H9 (cell line): ENCODE measurements at regions not wholly inside any gene's neighbourhood (a gene's known extent, or its start where the extent isn't known, plus 50 kb on each side); places are given as distances from the start of the nearest gene placed in this dataset.

Source experiments
- DNase-seq: peaks from one replicate; pipeline ENCODE4 v3.0.0-alpha.2; 2017
- H2AFZ ChIP-seq: one replicate; pipeline ENCODE4 v1.6.1; 2013; ENCODE audit warnings: mild to moderate bottlenecking, low read length, control low read depth, moderate library complexity
- H2AK5ac ChIP-seq: 2 replicates; pipeline ENCODE4 v1.6.1; 2013; ENCODE audit warnings: low read length, control low read depth, mixed read lengths; ENCODE audit not compliant: insufficient read length
- H2BK120ac ChIP-seq: one replicate; pipeline ENCODE4 v1.6.1; 2013; ENCODE audit warnings: low read depth, mild to moderate bottlenecking, low read length, control low read depth, inconsistent platforms; ENCODE audit not compliant: poor library complexity, severe bottlenecking
- H2BK12ac ChIP-seq: 2 replicates; pipeline ENCODE4 v1.6.1; 2013; ENCODE audit warnings: low read length, control low read depth, mixed read lengths, low read depth; ENCODE audit not compliant: insufficient read length
- H2BK15ac ChIP-seq: 2 replicates; pipeline ENCODE4 v1.6.1; 2013; ENCODE audit warnings: low read depth, low read length, control low read depth
- H2BK20ac ChIP-seq: one replicate; pipeline ENCODE4 v1.6.1; 2013; ENCODE audit warnings: low read depth, mild to moderate bottlenecking, low read length, control low read depth, inconsistent platforms; ENCODE audit not compliant: poor library complexity, severe bottlenecking
- H2BK5ac ChIP-seq: 2 replicates; pipeline ENCODE4 v1.6.1; 2013; ENCODE audit warnings: low read length, control low read depth, mixed read lengths; ENCODE audit not compliant: insufficient read length
- H3K14ac ChIP-seq: 2 replicates; pipeline ENCODE4 v1.6.1; 2013; ENCODE audit warnings: low read length, control low read depth; ENCODE audit not compliant: insufficient read depth
- H3K18ac ChIP-seq: 2 replicates; pipeline ENCODE4 v1.6.1; 2013; ENCODE audit warnings: low read depth, mild to moderate bottlenecking, mixed read lengths, low read length, control low read depth; ENCODE audit not compliant: insufficient read length
- H3K23ac ChIP-seq: 2 replicates; pipeline ENCODE4 v1.6.1; 2013; ENCODE audit warnings: low read length, control low read depth, mixed read lengths, low read depth; ENCODE audit not compliant: insufficient read length
- H3K23me2 ChIP-seq: 2 replicates; pipeline ENCODE4 v1.6.1; 2013; ENCODE audit warnings: low read depth, mild to moderate bottlenecking, mixed read lengths, low read length, control low read depth; ENCODE audit not compliant: insufficient read length, poor library complexity, severe bottlenecking
- H3K27ac ChIP-seq: 2 replicates; pipeline ENCODE4 v1.5.1; 2013; ENCODE audit warnings: low read length, control low read depth, mixed read lengths, low read depth; ENCODE audit not compliant: insufficient read length
- H3K27me3 ChIP-seq: 2 replicates; pipeline ENCODE4 v1.6.1; 2013; ENCODE audit warnings: low read length, control low read depth, inconsistent platforms; ENCODE audit not compliant: insufficient read depth
- H3K4ac ChIP-seq: 2 replicates; pipeline ENCODE4 v1.6.1; 2013; ENCODE audit warnings: low read depth, mild to moderate bottlenecking, control low read depth, inconsistent platforms, low read length, moderate library complexity
- H3K4me1 ChIP-seq: 2 replicates; pipeline ENCODE4 v1.6.1; 2013; ENCODE audit warnings: low read length, control low read depth, inconsistent platforms; ENCODE audit not compliant: insufficient read depth
- H3K4me2 ChIP-seq: 2 replicates; pipeline ENCODE4 v1.6.1; 2013; ENCODE audit warnings: low read length, control low read depth, mixed read lengths; ENCODE audit not compliant: insufficient read length, insufficient read depth
- H3K56ac ChIP-seq: 2 replicates; pipeline ENCODE4 v1.6.1; 2013; ENCODE audit warnings: low read depth, mild to moderate bottlenecking, mixed read lengths, low read length, control low read depth; ENCODE audit not compliant: insufficient read length
- H3K79me1 ChIP-seq: 2 replicates; pipeline ENCODE4 v1.6.1; 2013; ENCODE audit warnings: low read depth, mild to moderate bottlenecking, moderate library complexity, low read length, control low read depth, inconsistent platforms; ENCODE audit not compliant: insufficient read depth, poor library complexity, severe bottlenecking
- H3K79me2 ChIP-seq: 2 replicates; pipeline ENCODE4 v1.6.1; 2013; ENCODE audit warnings: low read length, control low read depth, inconsistent platforms; ENCODE audit not compliant: insufficient read depth
- H3K9ac ChIP-seq: 2 replicates; pipeline ENCODE4 v1.6.1; 2013; ENCODE audit warnings: low read length, control low read depth, mixed read lengths; ENCODE audit not compliant: insufficient read length; ENCODE audit errors: extremely low read depth
- H3K9me3 ChIP-seq: one replicate; pipeline ENCODE4 v1.6.1; 2013; ENCODE audit warnings: low read depth, low read length, inconsistent platforms; ENCODE audit not compliant: control insufficient read depth
- H3T11ph ChIP-seq: one replicate; pipeline ENCODE4 v1.6.1; 2013; ENCODE audit warnings: mild to moderate bottlenecking, low read length, control low read depth, inconsistent platforms
- H4K20me1 ChIP-seq: one replicate; pipeline ENCODE4 v1.6.1; 2013; ENCODE audit not compliant: control insufficient read depth, insufficient read length, insufficient read depth
- H4K5ac ChIP-seq: 2 replicates; pipeline ENCODE4 v1.6.1; 2013; ENCODE audit warnings: low read depth, mild to moderate bottlenecking, mixed read lengths, low read length, control low read depth; ENCODE audit not compliant: insufficient read length
- H4K8ac ChIP-seq: replicated peaks from 2 replicates; pipeline ENCODE4 v1.6.1; 2013; ENCODE audit warnings: low read length, control low read depth, mixed read lengths, low read depth; ENCODE audit not compliant: insufficient read length
- H4K91ac ChIP-seq: 2 replicates; pipeline ENCODE4 v1.6.1; 2013; ENCODE audit warnings: low read depth, mild to moderate bottlenecking, moderate library complexity, mixed read lengths, low read length, control low read depth; ENCODE audit not compliant: insufficient read length
- H3K27ac Mint-ChIP-seq, 3 experiments: 2 replicates in 2 of 3; 3 replicates in 1 of 3; pipeline ENCODE4 v1.8.0; 2020 to 2021; ENCODE audit warnings: mixed read lengths in 3 of 3, mild to moderate bottlenecking in 1 of 3, moderate library complexity in 1 of 3
- H3K27me3 Mint-ChIP-seq: 2 replicates; pipeline ENCODE4 v1.8.0; 2021; ENCODE audit warnings: low read depth, mild to moderate bottlenecking, moderate library complexity, mixed read lengths
- H3K36me3 Mint-ChIP-seq, 3 experiments: 2 replicates in 2 of 3; 3 replicates in 1 of 3; pipeline ENCODE4 v1.8.0; 2020 to 2021; ENCODE audit warnings: low read depth in 3 of 3, mixed read lengths in 3 of 3; ENCODE audit not compliant: insufficient read depth in 1 of 3
- H3K4me1 Mint-ChIP-seq, 2 experiments: 2 replicates each; pipeline ENCODE4 v1.8.0; 2020; ENCODE audit warnings: mixed read lengths in 2 of 2
- H3K4me3 Mint-ChIP-seq, 2 experiments: 2 replicates in 1 of 2; 3 replicates in 1 of 2; pipeline ENCODE4 v1.8.0; 2020 to 2021; ENCODE audit warnings: mild to moderate bottlenecking in 2 of 2, mixed read lengths in 2 of 2, moderate library complexity in 1 of 2
- H3K9me3 Mint-ChIP-seq, 2 experiments: 2 replicates in 1 of 2; 3 replicates in 1 of 2; pipeline ENCODE4 v1.8.0; 2020; ENCODE audit warnings: mild to moderate bottlenecking in 2 of 2, mixed read lengths in 2 of 2, moderate library complexity in 1 of 2
- WGBS: extraction: QIAGEN DNeasy Blood & Tissue Kit; methylation state at CpG from one replicate; pipeline ENCODE4 v1.1.7; 2013; ENCODE audit warnings: missing lambda C conversion rate, low lambda C conversion rate, mixed read lengths; ENCODE audit not compliant: insufficient read length; ENCODE audit errors: extremely low coverage; 5-methylcytosine and 5-hydroxymethylcytosine counted together
- TF ChIP-seq, protein P1 (sequence below): fragments of 200-600 bp; sonication (generic); conservative IDR thresholded peaks from 3 replicates; pipeline ENCODE4 v1.8.0; 2021; ENCODE audit warnings: antibody characterized with exemption, mild to moderate bottlenecking

DNA sequence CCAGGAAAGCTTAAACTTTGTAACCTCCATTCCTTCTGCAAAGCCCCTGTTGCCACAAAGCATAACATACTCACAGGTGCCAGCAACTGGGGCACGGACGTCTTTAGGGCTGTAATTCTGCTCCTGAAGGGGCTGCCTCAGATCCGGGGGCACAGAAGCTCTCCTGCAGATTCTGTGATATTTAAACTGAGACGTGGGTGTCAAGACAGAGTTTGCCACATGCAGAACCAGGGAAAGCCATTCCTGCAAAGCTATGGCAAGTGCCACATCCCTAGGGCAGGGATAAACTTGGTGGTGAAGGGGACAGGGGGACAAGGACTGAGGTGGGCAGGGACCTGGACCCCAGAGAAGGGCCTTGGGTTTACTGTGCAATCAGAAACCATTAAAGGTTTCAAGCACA is 247.2 kb downstream of the EIPR1 start:
- H3K4ac ChIP-seq, result no peak overlapping the region
- no peaks in the 10 kb centered on the region; the same call in 1 of the 2 replicates for H3K4me1 ChIP-seq
- H4K5ac ChIP-seq, result no peak overlapping the region
- H3K23me2 ChIP-seq, result no peaks in the 10 kb centered on the region
- no peaks in the 10 kb centered on the region for H3K79me2 ChIP-seq
- no peak overlapping the region for H4K91ac ChIP-seq
- H3K56ac ChIP-seq, result no peak overlapping the region
- H3K9me3 Mint-ChIP-seq, result peaks cover 3% of the 10 kb centered on the region in 2 experiments; a peak in 3 of 5 replicates
- H2BK15ac ChIP-seq, result no peak overlapping the region
- no peaks in the 10 kb centered on the region for H3K79me1 ChIP-seq
- H2AFZ ChIP-seq, result no peak overlapping the region
- H3K4me2 ChIP-seq, result no peak overlapping the region
- H3T11ph ChIP-seq, result no peak overlapping the region
- H4K20me1 ChIP-seq, result no peaks in the 10 kb centered on the region
- H3K9ac ChIP-seq, result no peak overlapping the region
- WGBS, result no CpG with 5 or more reads among the region's 4 CpGs
- peaks cover 2% of the 10 kb centered on the region for H3K27me3 Mint-ChIP-seq
- H3K27ac ChIP-seq, result no peak overlapping the region
- H3K27me3 ChIP-seq, result no peaks in the 10 kb centered on the region
- no peak overlapping the region for H3K18ac ChIP-seq
- no peaks in the 10 kb centered on the region for H3K9me3 ChIP-seq
- TF ChIP-seq, protein P1, sequence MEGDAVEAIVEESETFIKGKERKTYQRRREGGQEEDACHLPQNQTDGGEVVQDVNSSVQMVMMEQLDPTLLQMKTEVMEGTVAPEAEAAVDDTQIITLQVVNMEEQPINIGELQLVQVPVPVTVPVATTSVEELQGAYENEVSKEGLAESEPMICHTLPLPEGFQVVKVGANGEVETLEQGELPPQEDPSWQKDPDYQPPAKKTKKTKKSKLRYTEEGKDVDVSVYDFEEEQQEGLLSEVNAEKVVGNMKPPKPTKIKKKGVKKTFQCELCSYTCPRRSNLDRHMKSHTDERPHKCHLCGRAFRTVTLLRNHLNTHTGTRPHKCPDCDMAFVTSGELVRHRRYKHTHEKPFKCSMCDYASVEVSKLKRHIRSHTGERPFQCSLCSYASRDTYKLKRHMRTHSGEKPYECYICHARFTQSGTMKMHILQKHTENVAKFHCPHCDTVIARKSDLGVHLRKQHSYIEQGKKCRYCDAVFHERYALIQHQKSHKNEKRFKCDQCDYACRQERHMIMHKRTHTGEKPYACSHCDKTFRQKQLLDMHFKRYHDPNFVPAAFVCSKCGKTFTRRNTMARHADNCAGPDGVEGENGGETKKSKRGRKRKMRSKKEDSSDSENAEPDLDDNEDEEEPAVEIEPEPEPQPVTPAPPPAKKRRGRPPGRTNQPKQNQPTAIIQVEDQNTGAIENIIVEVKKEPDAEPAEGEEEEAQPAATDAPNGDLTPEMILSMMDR, result no peak
- no peak overlapping the region for H3K27ac Mint-ChIP-seq
- H2BK12ac ChIP-seq, result no peak overlapping the region
- no peak overlapping the region for H4K8ac ChIP-seq
- H3K4me1 Mint-ChIP-seq, result peaks cover 4 to 10% of the 10 kb centered on the region in 2 experiments; a peak in 2 of 4 replicates
- H2BK5ac ChIP-seq, result no peak overlapping the region
- H2BK120ac ChIP-seq, result no peak overlapping the region
- no peak overlapping the region; the same call in 1 of the 2 replicates for H3K14ac ChIP-seq
- no peak for DNase-seq
- no peak overlapping the region for H3K23ac ChIP-seq
- no peak overlapping the region for H2BK20ac ChIP-seq
- H3K4me3 Mint-ChIP-seq, result no peak overlapping the region
- no peak overlapping the region for H2AK5ac ChIP-seq
- peaks cover under 1 to 2% (median 2%) of the 10 kb centered on the region in 3 experiments; a peak in 1 of 7 replicates for H3K36me3 Mint-ChIP-seq
